Nephron progenitor cell (in vitro differentiated cells): ENCODE measurements at regions not wholly inside any gene's neighbourhood (a gene's known extent, or its start where the extent isn't known, plus 50 kb on each side); places are given as distances from the start of the nearest gene placed in this dataset.

ENCODE experiments used
- DNase-seq: peaks from one replicate; pipeline ENCODE4 v3.0.0; 2021
- H3K27ac Mint-ChIP-seq: 2 replicates; pipeline ENCODE4 v1.8.0; 2021; ENCODE audit warnings: mild to moderate bottlenecking, moderate library complexity, mixed read lengths
- H3K27me3 Mint-ChIP-seq: 2 replicates; pipeline ENCODE4 v1.8.0; 2021; ENCODE audit warnings: mild to moderate bottlenecking, low read depth, mixed read lengths; ENCODE audit not compliant: poor library complexity
- H3K36me3 Mint-ChIP-seq: 2 replicates; pipeline ENCODE4 v1.8.0; 2021; ENCODE audit warnings: low read depth, mixed read lengths
- H3K4me1 Mint-ChIP-seq: 2 replicates; pipeline ENCODE4 v1.8.0; 2021; ENCODE audit warnings: mixed read lengths
- H3K4me3 Mint-ChIP-seq: 2 replicates; pipeline ENCODE4 v1.8.0; 2021; ENCODE audit warnings: mild to moderate bottlenecking, moderate library complexity, mixed read lengths
- H3K9me3 Mint-ChIP-seq: 2 replicates; pipeline ENCODE4 v1.8.0; 2021; ENCODE audit warnings: mild to moderate bottlenecking, moderate library complexity, mixed read lengths
- CTCF ChIP-seq: fragments of 200-600 bp; sonication (generic); IDR thresholded peaks from 2 replicates; pipeline ENCODE4 v1.5.0; 2021; ENCODE audit warnings: antibody characterized with exemption

DNA sequence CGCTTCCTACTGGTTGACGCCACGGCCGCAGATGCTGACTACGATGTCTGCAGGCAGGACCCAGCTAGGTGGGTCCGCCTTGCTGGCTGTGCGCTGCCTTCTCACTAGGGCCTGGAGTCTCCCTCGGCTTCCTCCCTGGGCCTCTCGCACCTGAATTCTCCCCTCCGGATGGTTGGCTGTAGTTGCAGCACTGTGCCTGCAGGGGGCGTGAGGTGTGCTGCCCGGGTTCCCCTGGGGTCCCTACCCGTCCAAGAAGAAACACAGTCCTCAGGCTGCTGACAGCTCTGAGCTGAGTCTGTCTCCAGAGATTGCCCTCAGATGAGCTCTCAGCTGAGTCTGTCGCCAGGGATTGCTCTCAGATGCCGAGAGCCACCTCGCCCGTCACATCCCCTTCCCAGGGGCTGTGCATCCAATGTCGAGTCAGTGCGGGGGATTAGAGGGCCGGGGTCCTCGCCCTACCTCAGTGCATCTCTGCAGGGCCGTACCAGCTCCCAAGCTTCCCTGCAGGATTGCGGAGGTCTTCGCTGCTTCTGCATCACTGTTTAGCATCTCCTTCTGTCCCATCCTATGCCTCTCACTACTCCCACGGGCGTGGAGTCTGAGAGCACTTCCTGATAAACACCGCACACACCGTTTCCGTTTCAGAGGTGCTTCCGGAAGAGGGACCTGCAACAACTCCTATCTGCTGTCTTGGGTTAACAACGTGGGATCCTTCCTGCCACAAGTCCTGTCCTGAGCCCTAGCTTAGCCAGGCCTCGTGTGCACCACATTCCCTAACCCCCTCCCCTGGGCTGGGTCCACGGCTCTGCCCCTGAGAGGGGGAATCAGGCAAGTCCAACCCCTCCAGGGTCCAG is 196.9 kb downstream of the CSNK2A3 start:
- Mint-ChIP-seq H3K4me1 (no peaks in the 10 kb centered on the region), H3K27me3 (peaks cover 10% of the 10 kb centered on the region), H3K36me3 (no peaks in the 10 kb centered on the region), H3K4me3 (no peak overlapping the region), H3K27ac (no peak overlapping the region), H3K9me3 (no peaks in the 10 kb centered on the region)
- peak; percentile 59 for DNase-seq
- peak; percentile 68 for TF ChIP-seq CTCF

GRCh38 chr11:11152877-11153276 is 200.2 kb downstream of the CSNK2A3 start:
- TF ChIP-seq CTCF = no peak
- peaks cover 9% of the 10 kb centered on the region for H3K4me1 Mint-ChIP-seq
- no peak overlapping the region for H3K4me3 Mint-ChIP-seq
- no peaks in the 10 kb centered on the region for H3K9me3 Mint-ChIP-seq
- DNase-seq = no peak
- H3K27me3 Mint-ChIP-seq = peaks cover 11% of the 10 kb centered on the region
- H3K27ac Mint-ChIP-seq = no peak overlapping the region
- H3K36me3 Mint-ChIP-seq = no peaks in the 10 kb centered on the region

GRCh38 chr11:11149671-11150459 is 203.2 kb downstream of the CSNK2A3 start:
- TF ChIP-seq CTCF = no peak
- Mint-ChIP-seq H3K27ac (no peak overlapping the region), H3K36me3 (no peaks in the 10 kb centered on the region), H3K4me3 (no peak overlapping the region), H3K4me1 (peaks cover 12% of the 10 kb centered on the region), H3K27me3 (peaks cover 11% of the 10 kb centered on the region), H3K9me3 (no peaks in the 10 kb centered on the region)
- no peak for DNase-seq

GRCh38 chr11:11148596-11148995 is 204.5 kb downstream of the CSNK2A3 start:
- H3K27me3 Mint-ChIP-seq = peaks cover 11% of the 10 kb centered on the region
- H3K27ac Mint-ChIP-seq = no peak overlapping the region
- H3K4me1 Mint-ChIP-seq = peaks cover 12% of the 10 kb centered on the region
- no peak for DNase-seq
- no peaks in the 10 kb centered on the region for H3K36me3 Mint-ChIP-seq
- no peak for TF ChIP-seq CTCF
- H3K4me3 Mint-ChIP-seq = no peak overlapping the region
- H3K9me3 Mint-ChIP-seq = no peaks in the 10 kb centered on the region

- H3K27me3 Mint-ChIP-seq = peaks cover 11% of the 10 kb centered on the region
- no peaks in the 10 kb centered on the region for H3K9me3 Mint-ChIP-seq
- no peak for TF ChIP-seq CTCF
- no peaks in the 10 kb centered on the region for H3K36me3 Mint-ChIP-seq
- H3K27ac Mint-ChIP-seq = peak overlapping the region; percentile 43
- no peak overlapping the region for H3K4me3 Mint-ChIP-seq
- peaks cover 12% of the 10 kb centered on the region for H3K4me1 Mint-ChIP-seq
- DNase-seq = peak; percentile 33
These were observed 204.9 kb downstream of the CSNK2A3 start for GRCh38 chr11:11148104-11148509.
